ENCODE measurements at regions not wholly inside any gene's neighbourhood (a gene's known extent, or its start where the extent isn't known, plus 50 kb on each side); places are given as distances from the start of the nearest gene placed in this dataset.

DNA sequence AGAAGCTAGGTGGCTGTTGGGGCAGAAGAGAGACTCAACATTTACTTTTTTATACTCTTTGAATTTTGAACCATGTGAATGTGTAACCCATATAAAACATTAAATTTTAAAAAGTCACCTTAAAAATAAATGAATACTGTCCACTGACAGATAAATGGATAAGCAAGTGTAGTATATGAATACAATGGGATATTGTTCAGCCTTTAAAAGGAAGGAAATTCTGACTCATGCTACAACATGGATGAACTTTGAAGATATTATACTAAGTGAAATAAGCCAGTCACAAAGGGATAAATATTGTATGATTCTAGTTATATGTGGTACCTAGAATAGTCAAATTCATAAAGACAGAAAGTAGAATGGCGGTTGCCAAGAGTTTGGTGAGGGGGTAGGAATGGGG, 113.9 kb downstream of the TMEM174 start:
- no peak overlapping the region for H3K4me3 ChIP-seq
- H3K36me3 ChIP-seq (ENCODE audit: insufficient read depth): peaks cover 6% of the 10 kb centered on the region; the same call in 1 of the 2 replicates
- no peak for DNase-seq (ENCODE audit: low spot score)
- no peak overlapping the region for H3K4me2 ChIP-seq
- Mint-ChIP-seq H3K36me3 (ENCODE audit: low read depth) (no peaks in the 10 kb centered on the region), H3K9me3 (0 out of 3 replicates have a peak, but pooled peaks cover 3% of the 10 kb centered on the region), H3K27ac (no peak overlapping the region), H3K4me1 (peaks cover 36% of the 10 kb centered on the region), H3K27me3 (ENCODE audit: insufficient read depth, low read depth, poor library complexity) (peaks cover 19% of the 10 kb centered on the region), H3K4me3 (no peak overlapping the region)
- peaks cover 25% of the 10 kb centered on the region; the same call in 1 of the 2 replicates for H3K27me3 ChIP-seq (ENCODE audit: insufficient read depth)
- H3K4me1 ChIP-seq (ENCODE audit: insufficient read depth): peaks cover 37% of the 10 kb centered on the region
- H3K79me2 ChIP-seq (replicated peaks; ENCODE audit: insufficient read depth): no peaks in the 10 kb centered on the region
- no peak overlapping the region for H2AFZ ChIP-seq
- H3K9me2 ChIP-seq (ENCODE audit: insufficient read depth): peaks cover 6% of the 10 kb centered on the region; the same call in 1 of the 2 replicates
- no peak for ATAC-seq
- H3F3A ChIP-seq (replicated peaks; ENCODE audit: low read depth): no peaks in the 10 kb centered on the region
- TF ChIP-seq POLR2AphosphoS5 (IDR thresholded peaks at IDR 0.05; ENCODE audit: low read depth) (no peak), ZNF114 (CRISPR knock-in tag; IDR thresholded peaks at IDR 0.05) (no peak)
- TF ChIP-seq, protein P1, sequence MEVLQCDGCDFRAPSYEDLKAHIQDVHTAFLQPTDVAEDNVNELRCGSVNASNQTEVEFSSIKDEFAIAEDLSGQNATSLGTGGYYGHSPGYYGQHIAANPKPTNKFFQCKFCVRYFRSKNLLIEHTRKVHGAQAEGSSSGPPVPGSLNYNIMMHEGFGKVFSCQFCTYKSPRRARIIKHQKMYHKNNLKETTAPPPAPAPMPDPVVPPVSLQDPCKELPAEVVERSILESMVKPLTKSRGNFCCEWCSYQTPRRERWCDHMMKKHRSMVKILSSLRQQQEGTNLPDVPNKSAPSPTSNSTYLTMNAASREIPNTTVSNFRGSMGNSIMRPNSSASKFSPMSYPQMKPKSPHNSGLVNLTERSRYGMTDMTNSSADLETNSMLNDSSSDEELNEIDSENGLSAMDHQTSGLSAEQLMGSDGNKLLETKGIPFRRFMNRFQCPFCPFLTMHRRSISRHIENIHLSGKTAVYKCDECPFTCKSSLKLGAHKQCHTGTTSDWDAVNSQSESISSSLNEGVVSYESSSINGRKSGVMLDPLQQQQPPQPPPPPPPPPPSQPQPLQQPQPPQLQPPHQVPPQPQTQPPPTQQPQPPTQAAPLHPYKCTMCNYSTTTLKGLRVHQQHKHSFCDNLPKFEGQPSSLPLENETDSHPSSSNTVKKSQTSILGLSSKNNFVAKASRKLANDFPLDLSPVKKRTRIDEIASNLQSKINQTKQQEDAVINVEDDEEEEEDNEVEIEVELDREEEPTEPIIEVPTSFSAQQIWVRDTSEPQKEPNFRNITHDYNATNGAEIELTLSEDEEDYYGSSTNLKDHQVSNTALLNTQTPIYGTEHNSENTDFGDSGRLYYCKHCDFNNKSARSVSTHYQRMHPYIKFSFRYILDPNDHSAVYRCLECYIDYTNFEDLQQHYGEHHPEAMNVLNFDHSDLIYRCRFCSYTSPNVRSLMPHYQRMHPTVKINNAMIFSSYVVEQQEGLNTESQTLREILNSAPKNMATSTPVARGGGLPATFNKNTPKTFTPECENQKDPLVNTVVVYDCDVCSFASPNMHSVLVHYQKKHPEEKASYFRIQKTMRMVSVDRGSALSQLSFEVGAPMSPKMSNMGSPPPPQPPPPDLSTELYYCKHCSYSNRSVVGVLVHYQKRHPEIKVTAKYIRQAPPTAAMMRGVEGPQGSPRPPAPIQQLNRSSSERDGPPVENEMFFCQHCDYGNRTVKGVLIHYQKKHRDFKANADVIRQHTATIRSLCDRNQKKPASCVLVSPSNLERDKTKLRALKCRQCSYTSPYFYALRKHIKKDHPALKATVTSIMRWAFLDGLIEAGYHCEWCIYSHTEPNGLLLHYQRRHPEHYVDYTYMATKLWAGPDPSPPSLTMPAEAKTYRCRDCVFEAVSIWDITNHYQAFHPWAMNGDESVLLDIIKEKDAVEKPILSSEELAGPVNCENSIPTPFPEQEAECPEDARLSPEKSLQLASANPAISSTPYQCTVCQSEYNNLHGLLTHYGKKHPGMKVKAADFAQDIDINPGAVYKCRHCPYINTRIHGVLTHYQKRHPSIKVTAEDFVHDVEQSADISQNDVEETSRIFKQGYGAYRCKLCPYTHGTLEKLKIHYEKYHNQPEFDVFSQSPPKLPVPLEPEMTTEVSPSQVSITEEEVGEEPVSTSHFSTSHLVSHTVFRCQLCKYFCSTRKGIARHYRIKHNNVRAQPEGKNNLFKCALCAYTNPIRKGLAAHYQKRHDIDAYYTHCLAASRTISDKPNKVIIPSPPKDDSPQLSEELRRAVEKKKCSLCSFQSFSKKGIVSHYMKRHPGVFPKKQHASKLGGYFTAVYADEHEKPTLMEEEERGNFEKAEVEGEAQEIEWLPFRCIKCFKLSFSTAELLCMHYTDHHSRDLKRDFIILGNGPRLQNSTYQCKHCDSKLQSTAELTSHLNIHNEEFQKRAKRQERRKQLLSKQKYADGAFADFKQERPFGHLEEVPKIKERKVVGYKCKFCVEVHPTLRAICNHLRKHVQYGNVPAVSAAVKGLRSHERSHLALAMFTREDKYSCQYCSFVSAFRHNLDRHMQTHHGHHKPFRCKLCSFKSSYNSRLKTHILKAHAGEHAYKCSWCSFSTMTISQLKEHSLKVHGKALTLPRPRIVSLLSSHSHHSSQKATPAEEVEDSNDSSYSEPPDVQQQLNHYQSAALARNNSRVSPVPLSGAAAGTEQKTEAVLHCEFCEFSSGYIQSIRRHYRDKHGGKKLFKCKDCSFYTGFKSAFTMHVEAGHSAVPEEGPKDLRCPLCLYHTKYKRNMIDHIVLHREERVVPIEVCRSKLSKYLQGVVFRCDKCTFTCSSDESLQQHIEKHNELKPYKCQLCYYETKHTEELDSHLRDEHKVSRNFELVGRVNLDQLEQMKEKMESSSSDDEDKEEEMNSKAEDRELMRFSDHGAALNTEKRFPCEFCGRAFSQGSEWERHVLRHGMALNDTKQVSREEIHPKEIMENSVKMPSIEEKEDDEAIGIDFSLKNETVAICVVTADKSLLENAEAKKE (CRISPR knock-in tag; IDR thresholded peaks at IDR 0.05): no peak
- no peaks in the 10 kb centered on the region for H4K20me1 ChIP-seq (replicated peaks; ENCODE audit: insufficient read depth)
- no peak overlapping the region for H3K27ac ChIP-seq (ENCODE audit: low read depth)

DNA sequence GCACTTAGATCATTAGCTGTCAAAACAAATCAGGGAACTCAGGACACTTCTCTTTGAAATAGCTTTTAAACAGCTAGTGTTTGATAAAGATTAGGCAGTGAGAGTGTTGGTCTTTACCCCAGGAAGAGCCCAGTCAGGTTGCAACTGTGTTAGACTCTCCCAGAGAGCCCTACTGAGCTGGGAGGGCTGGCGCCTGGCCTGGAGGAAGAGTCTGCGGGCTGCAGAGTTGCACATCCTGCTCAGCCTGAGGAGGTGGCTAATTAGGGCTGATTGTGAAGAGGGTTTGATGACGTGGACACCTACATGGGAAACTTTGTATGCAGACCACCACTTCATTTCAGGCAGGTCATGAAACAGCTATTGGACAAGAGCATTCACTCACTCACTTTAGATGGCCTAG, 112.0 kb downstream of the TMEM174 start:
- no peaks in the 10 kb centered on the region for H4K20me1 ChIP-seq (replicated peaks; ENCODE audit: insufficient read depth)
- H3K27ac ChIP-seq (ENCODE audit: low read depth): no peak overlapping the region
- H3K4me1 ChIP-seq (ENCODE audit: insufficient read depth): peaks cover 43% of the 10 kb centered on the region
- H3K36me3 Mint-ChIP-seq (ENCODE audit: low read depth): no peaks in the 10 kb centered on the region
- TF ChIP-seq, protein P2, sequence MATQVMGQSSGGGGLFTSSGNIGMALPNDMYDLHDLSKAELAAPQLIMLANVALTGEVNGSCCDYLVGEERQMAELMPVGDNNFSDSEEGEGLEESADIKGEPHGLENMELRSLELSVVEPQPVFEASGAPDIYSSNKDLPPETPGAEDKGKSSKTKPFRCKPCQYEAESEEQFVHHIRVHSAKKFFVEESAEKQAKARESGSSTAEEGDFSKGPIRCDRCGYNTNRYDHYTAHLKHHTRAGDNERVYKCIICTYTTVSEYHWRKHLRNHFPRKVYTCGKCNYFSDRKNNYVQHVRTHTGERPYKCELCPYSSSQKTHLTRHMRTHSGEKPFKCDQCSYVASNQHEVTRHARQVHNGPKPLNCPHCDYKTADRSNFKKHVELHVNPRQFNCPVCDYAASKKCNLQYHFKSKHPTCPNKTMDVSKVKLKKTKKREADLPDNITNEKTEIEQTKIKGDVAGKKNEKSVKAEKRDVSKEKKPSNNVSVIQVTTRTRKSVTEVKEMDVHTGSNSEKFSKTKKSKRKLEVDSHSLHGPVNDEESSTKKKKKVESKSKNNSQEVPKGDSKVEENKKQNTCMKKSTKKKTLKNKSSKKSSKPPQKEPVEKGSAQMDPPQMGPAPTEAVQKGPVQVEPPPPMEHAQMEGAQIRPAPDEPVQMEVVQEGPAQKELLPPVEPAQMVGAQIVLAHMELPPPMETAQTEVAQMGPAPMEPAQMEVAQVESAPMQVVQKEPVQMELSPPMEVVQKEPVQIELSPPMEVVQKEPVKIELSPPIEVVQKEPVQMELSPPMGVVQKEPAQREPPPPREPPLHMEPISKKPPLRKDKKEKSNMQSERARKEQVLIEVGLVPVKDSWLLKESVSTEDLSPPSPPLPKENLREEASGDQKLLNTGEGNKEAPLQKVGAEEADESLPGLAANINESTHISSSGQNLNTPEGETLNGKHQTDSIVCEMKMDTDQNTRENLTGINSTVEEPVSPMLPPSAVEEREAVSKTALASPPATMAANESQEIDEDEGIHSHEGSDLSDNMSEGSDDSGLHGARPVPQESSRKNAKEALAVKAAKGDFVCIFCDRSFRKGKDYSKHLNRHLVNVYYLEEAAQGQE (IDR thresholded peaks at IDR 0.05; ENCODE audit: unreplicated experiment): no peak
- TF ChIP-seq, protein P3, sequence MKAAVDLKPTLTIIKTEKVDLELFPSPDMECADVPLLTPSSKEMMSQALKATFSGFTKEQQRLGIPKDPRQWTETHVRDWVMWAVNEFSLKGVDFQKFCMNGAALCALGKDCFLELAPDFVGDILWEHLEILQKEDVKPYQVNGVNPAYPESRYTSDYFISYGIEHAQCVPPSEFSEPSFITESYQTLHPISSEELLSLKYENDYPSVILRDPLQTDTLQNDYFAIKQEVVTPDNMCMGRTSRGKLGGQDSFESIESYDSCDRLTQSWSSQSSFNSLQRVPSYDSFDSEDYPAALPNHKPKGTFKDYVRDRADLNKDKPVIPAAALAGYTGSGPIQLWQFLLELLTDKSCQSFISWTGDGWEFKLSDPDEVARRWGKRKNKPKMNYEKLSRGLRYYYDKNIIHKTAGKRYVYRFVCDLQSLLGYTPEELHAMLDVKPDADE (IDR thresholded peaks at IDR 0.05): no peak
- TF ChIP-seq, protein P4, sequence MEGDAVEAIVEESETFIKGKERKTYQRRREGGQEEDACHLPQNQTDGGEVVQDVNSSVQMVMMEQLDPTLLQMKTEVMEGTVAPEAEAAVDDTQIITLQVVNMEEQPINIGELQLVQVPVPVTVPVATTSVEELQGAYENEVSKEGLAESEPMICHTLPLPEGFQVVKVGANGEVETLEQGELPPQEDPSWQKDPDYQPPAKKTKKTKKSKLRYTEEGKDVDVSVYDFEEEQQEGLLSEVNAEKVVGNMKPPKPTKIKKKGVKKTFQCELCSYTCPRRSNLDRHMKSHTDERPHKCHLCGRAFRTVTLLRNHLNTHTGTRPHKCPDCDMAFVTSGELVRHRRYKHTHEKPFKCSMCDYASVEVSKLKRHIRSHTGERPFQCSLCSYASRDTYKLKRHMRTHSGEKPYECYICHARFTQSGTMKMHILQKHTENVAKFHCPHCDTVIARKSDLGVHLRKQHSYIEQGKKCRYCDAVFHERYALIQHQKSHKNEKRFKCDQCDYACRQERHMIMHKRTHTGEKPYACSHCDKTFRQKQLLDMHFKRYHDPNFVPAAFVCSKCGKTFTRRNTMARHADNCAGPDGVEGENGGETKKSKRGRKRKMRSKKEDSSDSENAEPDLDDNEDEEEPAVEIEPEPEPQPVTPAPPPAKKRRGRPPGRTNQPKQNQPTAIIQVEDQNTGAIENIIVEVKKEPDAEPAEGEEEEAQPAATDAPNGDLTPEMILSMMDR (conservative IDR thresholded peaks at IDR 0.05; ENCODE audit: low read depth in 2 of 2): no peak
- TF ChIP-seq EZH2phosphoT487 (IDR thresholded peaks at IDR 0.05; ENCODE audit: unreplicated experiment) (no peak), STAT1 (IDR thresholded peaks at IDR 0.05; ENCODE audit: unreplicated experiment) (no peak)
- H3K4me3 ChIP-seq: no peak overlapping the region
- peaks cover 7% of the 10 kb centered on the region; the same call in 1 of the 2 replicates for H3K27me3 ChIP-seq (ENCODE audit: insufficient read depth)
- H3F3A ChIP-seq (replicated peaks; ENCODE audit: low read depth): no peaks in the 10 kb centered on the region
- no peak overlapping the region for H3K27ac Mint-ChIP-seq
- peaks cover 40% of the 10 kb centered on the region for H3K4me1 Mint-ChIP-seq
- no peak overlapping the region for H3K4me2 ChIP-seq
- no peak overlapping the region for H3K4me3 Mint-ChIP-seq
- H3K79me2 ChIP-seq (replicated peaks; ENCODE audit: insufficient read depth): no peaks in the 10 kb centered on the region
- ATAC-seq: no peak
- DNase-seq (ENCODE audit: low spot score): no peak
- H3K9me2 ChIP-seq (ENCODE audit: insufficient read depth): peaks cover 6% of the 10 kb centered on the region; the same call in 1 of the 2 replicates
- H3K9me3 Mint-ChIP-seq: 0 out of 3 replicates have a peak, but pooled peaks cover 3% of the 10 kb centered on the region
- peaks cover 6% of the 10 kb centered on the region; the same call in 1 of the 2 replicates for H3K36me3 ChIP-seq (ENCODE audit: insufficient read depth)
- H3K27me3 Mint-ChIP-seq (ENCODE audit: insufficient read depth, low read depth, poor library complexity): peaks cover 9% of the 10 kb centered on the region
- H2AFZ ChIP-seq: peak overlapping the region; percentile 63; the same call in 1 of the 2 replicates
